CD4-positive, CD25-positive, alpha-beta regulatory T cell (primary cell): ENCODE measurements at regions not wholly inside any gene's neighbourhood (a gene's known extent, or its start where the extent isn't known, plus 50 kb on each side); places are given as distances from the start of the nearest gene placed in this dataset.
A peak's percentile ranks its signal among the peaks of the same experiment; 100 is the strongest.

Source experiments
- ATAC-seq, 2 donors: fragments of 150-1000 bp; cut with Tn5 transposase; one replicate each; pipeline ENCODE4 v1.10.0; 2021; ENCODE audit warnings: low read depth in 2 of 2, moderate number of reproducible peaks in 2 of 2, moderate library complexity in 1 of 2
- DNase-seq, 3 donors: peaks; one replicate each; pipeline versions ENCODE4 v3.0.0 to v3.0.0-alpha.2; 2012 to 2022; ENCODE audit warnings: mixed read lengths in 1 of 3
- H3K27ac ChIP-seq: one replicate; pipeline ENCODE4 v1.7.0; 2013; ENCODE audit warnings: mild to moderate bottlenecking, low read length; ENCODE audit not compliant: insufficient read depth, poor library complexity, severe bottlenecking
- H3K27me3 ChIP-seq: one replicate; pipeline ENCODE4 v1.7.0; 2013; ENCODE audit warnings: low read length; ENCODE audit not compliant: control insufficient read depth, insufficient read depth
- H3K36me3 ChIP-seq: one replicate; pipeline ENCODE4 v1.7.0; 2013; ENCODE audit warnings: mild to moderate bottlenecking, low read length, moderate library complexity; ENCODE audit not compliant: control insufficient read depth, insufficient read depth
- H3K4me1 ChIP-seq: 2 replicates; pipeline ENCODE4 v1.7.0; 2013; ENCODE audit warnings: mild to moderate bottlenecking, low read length; ENCODE audit not compliant: insufficient read depth, control insufficient read depth, poor library complexity, severe bottlenecking
- H3K4me3 ChIP-seq: one replicate; pipeline ENCODE4 v1.7.0; 2013; ENCODE audit warnings: low read depth, mild to moderate bottlenecking, low read length, moderate library complexity
- H3K9me3 ChIP-seq, 2 experiments: 1 replicate in 1 of 2; 2 replicates in 1 of 2; pipeline ENCODE4 v1.7.0; 2013; ENCODE audit warnings: low read length in 2 of 2, mild to moderate bottlenecking in 1 of 2, moderate library complexity in 1 of 2; ENCODE audit not compliant: control insufficient read depth in 2 of 2
- H3K27ac Mint-ChIP-seq, 3 donors: one replicate each; pipeline ENCODE4 v1.8.0; 2020 to 2022; ENCODE audit warnings: mild to moderate bottlenecking in 3 of 3, mixed read lengths in 3 of 3, moderate library complexity in 2 of 3
- H3K27me3 Mint-ChIP-seq: one replicate; pipeline ENCODE4 v1.8.0; 2022; ENCODE audit warnings: mild to moderate bottlenecking, mixed read lengths
- H3K36me3 Mint-ChIP-seq: one replicate; pipeline ENCODE4 v1.8.0; 2020; ENCODE audit warnings: mixed read lengths
- H3K4me1 Mint-ChIP-seq, 4 donors: one replicate each; pipeline ENCODE4 v1.8.0; 2020 to 2022; ENCODE audit warnings: mixed read lengths in 4 of 4, mild to moderate bottlenecking in 1 of 4
- H3K4me3 Mint-ChIP-seq, 4 donors: one replicate each; pipeline ENCODE4 v1.8.0; 2020 to 2022; ENCODE audit warnings: mild to moderate bottlenecking in 4 of 4, mixed read lengths in 4 of 4, moderate library complexity in 3 of 4
- H3K9me3 Mint-ChIP-seq, 7 donors: one replicate each; pipeline ENCODE4 v1.8.0; 2020 to 2022; ENCODE audit warnings: mixed read lengths in 7 of 7, mild to moderate bottlenecking in 3 of 7, moderate library complexity in 2 of 7

GRCh38 chr11:112579282-112579681 is 318.6 kb upstream of the PLET1 start:
- no peaks in the 10 kb centered on the region for H3K27me3 Mint-ChIP-seq
- H3K9me3 Mint-ChIP-seq, result peaks cover 0 to 2% (median 0%) of the 10 kb centered on the region in 7 donors
- no peaks in the 10 kb centered on the region for H3K4me1 ChIP-seq
- H3K27ac Mint-ChIP-seq, result no peak overlapping the region
- H3K4me3 ChIP-seq, result no peak overlapping the region
- H3K4me1 Mint-ChIP-seq, result no peaks in the 10 kb centered on the region
- ATAC-seq (no peak), DNase-seq (no peak)
- no peaks in the 10 kb centered on the region for H3K9me3 ChIP-seq
- H3K36me3 Mint-ChIP-seq, result no peaks in the 10 kb centered on the region
- no peaks in the 10 kb centered on the region for H3K36me3 ChIP-seq
- peaks cover 3% of the 10 kb centered on the region for H3K27me3 ChIP-seq
- no peak overlapping the region for H3K4me3 Mint-ChIP-seq
- no peak overlapping the region for H3K27ac ChIP-seq

DNA sequence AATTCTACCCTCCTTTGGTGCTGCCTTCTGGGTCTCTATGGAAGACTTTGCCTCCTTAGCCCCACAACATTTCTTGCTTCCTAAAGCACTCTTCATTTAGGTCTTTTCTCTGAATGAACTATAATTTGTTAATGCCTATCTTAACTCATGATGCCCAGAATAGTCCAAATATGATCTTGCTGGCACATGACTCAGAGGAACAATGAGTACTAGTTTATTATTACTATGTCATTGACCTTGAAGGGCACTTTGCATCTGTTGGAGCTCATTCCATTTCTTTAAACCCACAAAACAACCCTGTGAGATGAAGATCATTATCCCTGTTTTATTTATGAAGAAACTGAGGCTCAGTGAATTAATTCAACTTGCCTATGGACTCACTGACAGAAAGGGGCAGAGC is 320.2 kb upstream of the PLET1 start:
- Mint-ChIP-seq H3K36me3 (no peaks in the 10 kb centered on the region), H3K9me3 (peaks cover 0 to 1% (median 0%) of the 10 kb centered on the region in 7 donors), H3K27me3 (no peaks in the 10 kb centered on the region), H3K4me3 (no peak overlapping the region), H3K27ac (no peak overlapping the region), H3K4me1 (no peaks in the 10 kb centered on the region)
- Histone ChIP-seq H3K4me1 (no peaks in the 10 kb centered on the region), H3K36me3 (no peaks in the 10 kb centered on the region), H3K27ac (no peak overlapping the region), H3K4me3 (no peak overlapping the region), H3K9me3 (no peaks in the 10 kb centered on the region), H3K27me3 (peaks cover 3% of the 10 kb centered on the region)
- DNase-seq, result no peak
- ATAC-seq, result no peak

DNA sequence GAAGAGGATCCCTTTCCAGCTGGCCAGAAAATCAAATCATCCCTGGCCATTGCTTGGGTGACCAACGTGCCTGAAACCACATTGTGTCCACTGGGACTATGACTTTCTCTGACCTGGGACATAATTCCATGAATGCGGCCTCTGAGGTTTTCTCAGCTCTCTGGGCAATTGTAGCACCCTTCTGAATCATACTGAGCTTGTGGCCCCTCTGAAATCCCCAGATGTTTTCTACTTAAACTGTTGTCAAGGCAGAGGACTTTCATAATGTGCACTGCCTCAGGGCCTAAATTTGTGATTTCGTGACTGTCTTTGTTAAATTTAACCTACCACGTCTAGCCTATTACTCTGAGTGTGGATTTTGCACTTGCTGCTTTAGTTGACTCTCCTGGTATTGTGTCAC is 321.1 kb upstream of the PLET1 start:
- no peak for ATAC-seq
- Mint-ChIP-seq H3K27ac (no peak overlapping the region), H3K4me1 (no peaks in the 10 kb centered on the region)

DNA sequence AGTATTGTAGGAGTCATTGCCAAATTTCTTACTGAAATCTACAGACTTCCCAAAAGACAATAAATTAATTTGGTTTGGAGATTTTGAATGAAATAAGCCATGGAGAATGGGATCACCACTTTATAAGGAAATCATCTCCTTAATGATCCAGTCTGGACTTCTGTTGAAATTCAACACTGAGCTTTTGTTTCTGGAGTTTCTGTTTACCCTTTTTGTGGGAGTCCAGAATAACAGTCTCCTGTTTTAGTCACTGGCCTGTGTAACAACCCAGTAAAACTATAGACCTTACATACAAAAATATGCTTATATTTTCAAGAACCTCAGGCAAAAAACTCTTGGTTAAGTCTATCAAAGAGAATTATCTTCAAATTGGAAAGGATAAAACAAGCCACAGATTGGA is 321.7 kb upstream of the PLET1 start:
- no peaks in the 10 kb centered on the region for H3K36me3 Mint-ChIP-seq
- Histone ChIP-seq H3K27me3 (peaks cover 3% of the 10 kb centered on the region), H3K27ac (no peak overlapping the region), H3K4me1 (no peaks in the 10 kb centered on the region), H3K9me3 (no peaks in the 10 kb centered on the region), H3K4me3 (no peak overlapping the region), H3K36me3 (no peaks in the 10 kb centered on the region)
- DNase-seq (no peak), ATAC-seq (no peak)
- no peak overlapping the region for H3K4me3 Mint-ChIP-seq
- no peaks in the 10 kb centered on the region for H3K27me3 Mint-ChIP-seq
- no peaks in the 10 kb centered on the region for H3K4me1 Mint-ChIP-seq
- H3K27ac Mint-ChIP-seq, result no peak overlapping the region
- no peaks in the 10 kb centered on the region for H3K9me3 Mint-ChIP-seq

More for the DNA sequence above, 321.1 kb upstream of the PLET1 start:
- Histone ChIP-seq H3K9me3 (no peaks in the 10 kb centered on the region), H3K27me3 (peaks cover 3% of the 10 kb centered on the region), H3K36me3 (no peaks in the 10 kb centered on the region), H3K4me3 (no peak overlapping the region), H3K4me1 (no peaks in the 10 kb centered on the region), H3K27ac (no peak overlapping the region)
- no peak for DNase-seq
- no peaks in the 10 kb centered on the region for H3K9me3 Mint-ChIP-seq
- no peaks in the 10 kb centered on the region for H3K27me3 Mint-ChIP-seq
- no peak overlapping the region for H3K4me3 Mint-ChIP-seq
- no peaks in the 10 kb centered on the region for H3K36me3 Mint-ChIP-seq

DNA sequence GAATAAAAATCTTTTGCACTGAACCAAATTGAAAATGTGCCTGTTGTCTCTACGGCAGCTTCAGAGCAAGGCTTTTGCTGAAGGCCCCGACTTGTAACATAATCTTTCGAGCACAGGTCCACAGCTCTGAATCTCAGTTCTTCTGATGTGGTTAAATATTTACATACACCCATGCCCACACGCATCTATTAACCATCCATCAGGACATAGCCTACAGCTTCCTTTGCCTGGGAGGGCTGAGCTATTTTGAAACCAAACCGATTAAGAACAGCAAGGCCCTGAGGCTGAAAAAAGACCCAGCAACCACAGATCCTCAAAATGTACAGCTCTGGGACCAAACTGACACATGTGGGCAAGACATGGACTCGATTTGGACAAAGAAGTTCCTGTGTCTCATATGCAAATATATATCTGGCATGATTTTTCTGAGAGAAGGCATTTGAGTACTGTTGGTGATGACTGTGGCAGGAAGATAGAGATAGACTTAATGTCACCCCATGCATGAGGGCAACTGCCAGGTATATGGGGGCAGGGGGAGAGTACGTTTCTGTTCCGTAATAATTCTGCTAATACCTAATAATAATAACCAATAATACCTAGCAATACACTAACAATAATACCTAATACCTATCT is 322.7 kb upstream of the PLET1 start:
- no peaks in the 10 kb centered on the region for H3K9me3 ChIP-seq
- no peak overlapping the region for H3K27ac Mint-ChIP-seq
- H3K27me3 Mint-ChIP-seq, result no peaks in the 10 kb centered on the region
- DNase-seq, result no peak
- H3K4me3 Mint-ChIP-seq, result no peak overlapping the region
- H3K4me1 Mint-ChIP-seq, result peaks cover 0 to 3% (median 1%) of the 10 kb centered on the region in 4 donors
- no peak overlapping the region for H3K27ac ChIP-seq
- no peaks in the 10 kb centered on the region for H3K36me3 ChIP-seq
- no peak for ATAC-seq
- H3K4me3 ChIP-seq, result no peak overlapping the region
- peaks cover 2% of the 10 kb centered on the region for H3K4me1 ChIP-seq
- H3K27me3 ChIP-seq, result peaks cover 3% of the 10 kb centered on the region
- H3K36me3 Mint-ChIP-seq, result no peaks in the 10 kb centered on the region
- H3K9me3 Mint-ChIP-seq, result no peaks in the 10 kb centered on the region

DNA sequence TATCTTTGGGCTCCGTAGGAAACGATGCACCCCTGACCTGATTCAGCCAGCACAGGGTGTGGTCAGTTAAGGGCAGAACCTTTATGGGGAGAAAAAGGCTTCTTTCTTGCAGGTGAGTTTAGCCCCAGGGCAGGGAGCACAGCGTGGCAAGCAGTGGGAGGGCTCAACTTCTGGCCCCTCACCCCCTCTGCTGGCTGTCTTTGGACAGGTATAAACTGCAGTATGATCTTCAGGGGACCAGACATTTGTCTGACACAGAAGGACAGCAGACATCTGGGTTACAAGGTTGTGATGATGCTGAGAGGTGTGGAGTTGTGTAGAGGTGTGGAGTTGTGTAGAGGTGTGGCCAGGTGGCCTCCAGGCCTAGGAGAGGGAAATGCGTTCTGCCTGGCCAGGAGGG is 324.0 kb upstream of the PLET1 start:
- no peak overlapping the region for H3K27ac Mint-ChIP-seq
- Histone ChIP-seq H3K36me3 (no peaks in the 10 kb centered on the region), H3K4me1 (peaks cover 4% of the 10 kb centered on the region), H3K27me3 (peaks cover 3% of the 10 kb centered on the region), H3K9me3 (no peaks in the 10 kb centered on the region), H3K4me3 (no peak overlapping the region), H3K27ac (no peak overlapping the region)
- peaks cover 0 to 3% (median 1%) of the 10 kb centered on the region in 4 donors for H3K4me1 Mint-ChIP-seq
- H3K4me3 Mint-ChIP-seq, result no peak overlapping the region
- no peaks in the 10 kb centered on the region for H3K9me3 Mint-ChIP-seq
- peak in 1 of 3 donors; percentile 12 for DNase-seq
- no peaks in the 10 kb centered on the region for H3K27me3 Mint-ChIP-seq
- no peaks in the 10 kb centered on the region for H3K36me3 Mint-ChIP-seq
- ATAC-seq, result peak in 1 of 2 donors; percentile 24

DNA sequence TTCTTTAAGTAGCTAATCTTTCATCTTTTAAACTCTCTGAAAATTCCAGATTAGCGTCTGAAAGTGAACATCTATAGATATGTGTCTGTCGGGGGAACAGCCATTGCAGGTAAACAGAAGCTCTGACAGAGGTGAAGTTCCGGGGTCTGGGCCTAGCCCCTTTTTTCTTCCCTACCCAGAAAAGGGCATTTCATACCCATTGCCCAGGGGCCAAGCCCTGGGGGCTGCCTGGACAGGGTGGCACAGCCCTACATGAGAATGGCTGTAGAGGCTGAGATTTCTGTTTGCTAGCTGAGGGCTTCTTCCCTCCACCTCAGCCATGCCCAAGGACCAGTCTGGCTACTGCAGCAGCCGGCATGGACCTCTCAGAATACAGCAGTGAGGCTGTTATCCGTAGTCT is 327.0 kb upstream of the PLET1 start:
- Mint-ChIP-seq H3K4me3 (no peak overlapping the region), H3K4me1 (peaks cover 0 to 3% (median 1%) of the 10 kb centered on the region in 4 donors), H3K36me3 (no peaks in the 10 kb centered on the region), H3K27ac (no peak overlapping the region), H3K9me3 (no peaks in the 10 kb centered on the region), H3K27me3 (no peaks in the 10 kb centered on the region)
- Histone ChIP-seq H3K4me1 (peaks cover 4% of the 10 kb centered on the region), H3K4me3 (no peak overlapping the region), H3K36me3 (no peaks in the 10 kb centered on the region), H3K9me3 (no peaks in the 10 kb centered on the region), H3K27ac (no peak overlapping the region), H3K27me3 (peaks cover 3% of the 10 kb centered on the region)
- DNase-seq (no peak), ATAC-seq (no peak)

DNA sequence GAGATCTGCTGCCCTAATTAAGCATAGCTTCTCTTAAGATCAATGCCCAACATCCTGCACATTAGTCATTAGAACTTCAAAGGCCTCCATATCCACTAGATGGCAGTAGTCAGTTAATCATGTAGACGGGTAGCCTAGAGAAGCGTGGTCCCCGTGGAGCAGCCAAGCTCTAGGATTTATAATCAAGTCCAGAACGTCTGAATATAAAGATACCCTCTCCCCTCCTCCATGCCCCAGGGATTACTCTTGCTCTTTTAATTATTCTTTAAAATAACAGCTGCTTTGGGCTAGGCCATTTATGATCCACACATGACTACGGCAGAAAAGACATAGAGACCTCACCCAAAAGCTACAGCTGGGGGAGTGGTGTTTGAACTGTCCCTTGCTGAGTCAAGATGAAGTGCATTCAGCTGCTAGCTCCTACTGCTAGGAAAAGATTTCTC is 327.6 kb upstream of the PLET1 start:
- ATAC-seq, result peak; percentile 49 to 66
- peak overlapping the region in 1 of 4 donors; percentile 39 for H3K4me3 Mint-ChIP-seq
- H3K36me3 Mint-ChIP-seq, result no peaks in the 10 kb centered on the region

More for the DNA sequence above, 327.6 kb upstream of the PLET1 start:
- Histone ChIP-seq H3K4me1 (peaks cover 4% of the 10 kb centered on the region), H3K27ac (no peak overlapping the region), H3K36me3 (no peaks in the 10 kb centered on the region), H3K9me3 (no peaks in the 10 kb centered on the region), H3K27me3 (peaks cover 2% of the 10 kb centered on the region), H3K4me3 (no peak overlapping the region)
- H3K4me1 Mint-ChIP-seq, result peaks cover 0 to 3% (median 1%) of the 10 kb centered on the region in 4 donors
- no peaks in the 10 kb centered on the region for H3K9me3 Mint-ChIP-seq
- no peak overlapping the region for H3K27ac Mint-ChIP-seq
- peak in 2 of 3 donors; percentile 41 to 77 for DNase-seq
- H3K27me3 Mint-ChIP-seq, result no peaks in the 10 kb centered on the region
